Keratinocyte (primary cell): ENCODE measurements at regions not wholly inside any gene's neighbourhood (a gene's known extent, or its start where the extent isn't known, plus 50 kb on each side); places are given as distances from the start of the nearest gene placed in this dataset.

Experiments
- EZH2 ChIP-seq: IDR thresholded peaks from one replicate; pipeline ENCODE4 v1.6.1; 2012; ENCODE audit warnings: inconsistent platforms, mild to moderate bottlenecking, low read length, moderate library complexity
- TF ChIP-seq, protein P1 (sequence below), 3 experiments: IDR thresholded peaks in 1 of 3; conservative IDR thresholded peaks in 1 of 3; optimal IDR thresholded peaks in 1 of 3; 2 replicates in 2 of 3; 3 replicates in 1 of 3; pipeline versions ENCODE3 to v1.5.1; 2011; ENCODE audit warnings: low read length in 3 of 3, mild to moderate bottlenecking in 3 of 3, moderate library complexity in 2 of 3, control low read depth in 1 of 3, inconsistent platforms in 1 of 3; ENCODE audit not compliant: insufficient read depth in 2 of 3; ENCODE audit errors: extremely low read depth in 1 of 3

- TF ChIP-seq, protein P1, sequence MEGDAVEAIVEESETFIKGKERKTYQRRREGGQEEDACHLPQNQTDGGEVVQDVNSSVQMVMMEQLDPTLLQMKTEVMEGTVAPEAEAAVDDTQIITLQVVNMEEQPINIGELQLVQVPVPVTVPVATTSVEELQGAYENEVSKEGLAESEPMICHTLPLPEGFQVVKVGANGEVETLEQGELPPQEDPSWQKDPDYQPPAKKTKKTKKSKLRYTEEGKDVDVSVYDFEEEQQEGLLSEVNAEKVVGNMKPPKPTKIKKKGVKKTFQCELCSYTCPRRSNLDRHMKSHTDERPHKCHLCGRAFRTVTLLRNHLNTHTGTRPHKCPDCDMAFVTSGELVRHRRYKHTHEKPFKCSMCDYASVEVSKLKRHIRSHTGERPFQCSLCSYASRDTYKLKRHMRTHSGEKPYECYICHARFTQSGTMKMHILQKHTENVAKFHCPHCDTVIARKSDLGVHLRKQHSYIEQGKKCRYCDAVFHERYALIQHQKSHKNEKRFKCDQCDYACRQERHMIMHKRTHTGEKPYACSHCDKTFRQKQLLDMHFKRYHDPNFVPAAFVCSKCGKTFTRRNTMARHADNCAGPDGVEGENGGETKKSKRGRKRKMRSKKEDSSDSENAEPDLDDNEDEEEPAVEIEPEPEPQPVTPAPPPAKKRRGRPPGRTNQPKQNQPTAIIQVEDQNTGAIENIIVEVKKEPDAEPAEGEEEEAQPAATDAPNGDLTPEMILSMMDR (optimal IDR thresholded peaks at IDR 0.05 in 1 of 3, IDR thresholded peaks at IDR 0.05 in 1 of 3, conservative IDR thresholded peaks at IDR 0.05 in 1 of 3; ENCODE audit: extremely low read depth in 1 of 3, insufficient read depth in 2 of 3, low read length in 3 of 3) = no peak
- TF ChIP-seq EZH2 = no peak
These were observed 160.4 kb upstream of the NPVF start for GRCh38 chr7:25388681-25389080.
